Ectodermal cell (in vitro differentiated cells): ENCODE measurements at regions not wholly inside any gene's neighbourhood (a gene's known extent, or its start where the extent isn't known, plus 50 kb on each side); places are given as distances from the start of the nearest gene placed in this dataset.
"Not testable (repeated sequence)": the region's sequence is repeated elsewhere in the genome, so short reads cannot be mapped to it uniquely, and the experiment has no call there.

Source experiments
- H3K27ac ChIP-seq: 2 replicates; pipeline ENCODE4 v1.7.0; 2013; ENCODE audit warnings: mild to moderate bottlenecking, low read depth, low read length; ENCODE audit not compliant: insufficient read depth, poor library complexity, severe bottlenecking
- H3K27me3 ChIP-seq: 2 replicates; pipeline ENCODE4 v1.7.0; 2013; ENCODE audit warnings: mild to moderate bottlenecking, low read length; ENCODE audit not compliant: insufficient read depth, control insufficient read depth, poor library complexity, severe bottlenecking
- H3K36me3 ChIP-seq: one replicate; pipeline ENCODE4 v1.7.0; 2013; ENCODE audit warnings: low read length; ENCODE audit not compliant: control insufficient read depth, insufficient read depth
- H3K4me1 ChIP-seq: one replicate; pipeline ENCODE4 v1.7.0; 2013; ENCODE audit warnings: low read length; ENCODE audit not compliant: control insufficient read depth, insufficient read depth
- H3K4me3 ChIP-seq: 2 replicates; pipeline ENCODE4 v1.7.0; 2013; ENCODE audit warnings: low read depth, low read length, control low read depth; ENCODE audit not compliant: insufficient read depth
- H3K9me3 ChIP-seq: 2 replicates; pipeline ENCODE4 v1.7.0; 2013; ENCODE audit warnings: mild to moderate bottlenecking, low read length, moderate library complexity; ENCODE audit not compliant: control insufficient read depth
- WGBS, 2 experiments: methylation state at CpG; one replicate each; pipeline ENCODE4 v1.1.7; 2013; ENCODE audit warnings: missing lambda C conversion rate in 2 of 2; 5-methylcytosine and 5-hydroxymethylcytosine counted together

DNA sequence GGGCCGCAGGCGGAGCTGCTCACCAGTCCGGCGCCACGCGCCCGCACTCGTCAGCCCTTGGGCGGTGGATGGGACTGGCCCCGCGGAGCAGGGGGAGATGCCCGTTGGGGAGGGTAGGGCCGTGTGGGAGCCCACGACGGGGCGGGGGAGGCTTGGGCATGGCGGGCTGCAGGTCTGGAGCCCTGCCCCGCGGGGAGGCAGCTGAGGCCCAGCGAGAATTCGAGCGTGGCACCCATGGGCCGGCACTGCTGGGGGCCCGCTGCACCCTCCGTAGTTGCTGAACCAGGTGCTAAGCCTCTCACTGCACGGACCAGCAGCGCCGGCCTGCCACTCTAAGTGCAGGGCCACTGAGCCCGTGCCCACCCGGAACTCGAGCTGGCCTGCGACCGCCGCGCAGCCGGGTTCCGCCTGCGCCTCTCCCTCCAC, 182.4 kb upstream of the ERBB4 start:
- Histone ChIP-seq H3K4me1 (peaks cover 5% of the 10 kb centered on the region), H3K9me3 (no peaks in the 10 kb centered on the region), H3K4me3 (no peak overlapping the region), H3K27me3 (no peaks in the 10 kb centered on the region), H3K36me3 (no peaks in the 10 kb centered on the region), H3K27ac (no peak overlapping the region)
- 95 to 96% methylated on average over 38 of the region's 38 CpGs for WGBS, 2 experiments

DNA sequence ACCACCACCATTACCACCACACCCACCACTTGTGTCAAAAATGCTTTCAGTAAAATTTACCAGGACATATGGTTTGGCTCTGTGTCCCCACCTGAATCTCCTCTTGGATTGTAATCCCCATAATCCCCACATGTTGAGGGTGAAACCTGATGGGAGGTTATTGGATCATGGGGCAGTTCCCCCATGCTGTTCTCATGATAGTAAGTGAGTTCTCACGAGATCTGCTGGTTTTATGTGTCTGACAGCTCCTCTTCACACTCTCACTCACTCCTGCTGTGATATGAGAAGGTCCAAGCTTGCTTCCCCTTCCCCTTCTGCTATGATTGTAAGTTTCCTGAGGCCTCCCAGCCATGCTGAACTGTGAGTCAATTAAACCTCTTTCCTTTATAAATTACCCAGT, 176.8 kb upstream of the ERBB4 start:
- H3K4me3 ChIP-seq, H3K4me1 ChIP-seq, H3K27ac ChIP-seq, H3K27me3 ChIP-seq, H3K9me3 ChIP-seq, H3K36me3 ChIP-seq: not testable (repeated sequence)
- 78 to 85% methylated on average over 1 of the region's 1 CpG for WGBS, 2 experiments

DNA sequence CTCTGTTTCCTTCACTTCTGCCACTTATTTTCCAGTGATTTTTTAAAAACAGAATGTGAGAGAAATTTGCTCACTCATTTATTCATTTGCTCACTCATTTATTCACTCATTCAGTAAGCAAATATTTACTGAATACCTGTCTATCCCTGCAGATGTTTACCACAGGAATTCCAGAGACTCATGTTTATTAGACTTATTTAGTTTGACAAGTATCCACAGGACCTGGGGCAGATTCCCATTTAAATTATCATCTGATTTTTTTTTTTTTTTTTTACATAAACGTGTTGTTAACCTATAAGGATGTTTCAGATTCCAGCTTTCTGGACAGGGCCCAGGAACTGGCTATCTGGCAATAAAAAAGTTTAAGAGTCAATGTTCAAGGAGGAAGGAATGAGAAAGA, 175.1 kb upstream of the ERBB4 start:
- Histone ChIP-seq H3K9me3 (no peaks in the 10 kb centered on the region), H3K4me1 (peaks cover 5% of the 10 kb centered on the region), H3K27me3 (no peaks in the 10 kb centered on the region), H3K27ac (no peak overlapping the region), H3K36me3 (no peaks in the 10 kb centered on the region), H3K4me3 (no peak overlapping the region)
- WGBS, 2 experiments, result 100% methylated on average over 1 of the region's 1 CpG

DNA sequence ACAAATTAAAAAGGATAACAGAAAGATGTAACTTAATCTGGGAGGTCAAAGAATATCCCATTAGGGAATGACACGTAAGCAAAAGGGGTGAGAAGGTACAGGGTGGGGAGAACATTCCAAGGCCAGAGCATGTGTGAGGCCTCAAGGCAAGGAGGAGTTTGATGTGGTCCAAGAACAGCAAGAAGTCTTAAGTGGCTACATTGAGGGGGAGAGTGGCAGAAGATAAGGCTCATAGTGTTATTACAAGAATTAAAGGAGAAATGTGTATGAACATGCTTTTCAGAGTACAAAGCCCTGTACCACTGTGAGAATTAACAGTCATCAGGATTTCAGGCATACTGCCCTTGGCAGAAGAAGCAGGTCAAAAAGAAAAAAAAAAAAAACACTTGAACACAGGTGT, 174.4 kb upstream of the ERBB4 start:
- Histone ChIP-seq H3K4me3 (no peak overlapping the region), H3K9me3 (no peaks in the 10 kb centered on the region), H3K27ac (no peak overlapping the region), H3K4me1 (peaks cover 5% of the 10 kb centered on the region), H3K36me3 (no peaks in the 10 kb centered on the region), H3K27me3 (no peaks in the 10 kb centered on the region)
- WGBS, 2 experiments, result 92 to 94% methylated on average over 1 of the region's 1 CpG

DNA sequence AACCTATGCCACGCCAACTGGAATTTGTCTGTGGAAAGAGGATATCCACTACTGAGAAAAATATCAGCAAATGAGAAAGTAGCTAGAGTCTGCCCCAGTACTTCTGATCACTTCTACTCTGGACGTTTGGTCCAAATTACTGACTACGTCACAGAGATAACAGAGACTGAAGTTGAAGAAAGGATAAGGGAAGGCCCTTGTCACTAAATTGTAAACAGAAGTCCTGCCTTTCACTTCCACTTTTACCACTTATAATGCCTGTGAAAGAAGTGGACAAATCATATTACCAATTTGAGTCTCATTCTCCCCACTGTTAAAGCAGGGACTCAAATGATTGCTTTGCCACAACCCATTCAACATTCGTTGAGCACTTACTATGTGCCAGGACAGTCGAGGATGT, 173.9 kb upstream of the ERBB4 start:
- Histone ChIP-seq H3K27ac (no peak overlapping the region), H3K4me3 (no peak overlapping the region), H3K4me1 (peaks cover 5% of the 10 kb centered on the region), H3K27me3 (no peaks in the 10 kb centered on the region), H3K9me3 (no peaks in the 10 kb centered on the region), H3K36me3 (no peaks in the 10 kb centered on the region)
- WGBS, 2 experiments, result 94 to 96% methylated on average over 5 of the region's 5 CpGs

DNA sequence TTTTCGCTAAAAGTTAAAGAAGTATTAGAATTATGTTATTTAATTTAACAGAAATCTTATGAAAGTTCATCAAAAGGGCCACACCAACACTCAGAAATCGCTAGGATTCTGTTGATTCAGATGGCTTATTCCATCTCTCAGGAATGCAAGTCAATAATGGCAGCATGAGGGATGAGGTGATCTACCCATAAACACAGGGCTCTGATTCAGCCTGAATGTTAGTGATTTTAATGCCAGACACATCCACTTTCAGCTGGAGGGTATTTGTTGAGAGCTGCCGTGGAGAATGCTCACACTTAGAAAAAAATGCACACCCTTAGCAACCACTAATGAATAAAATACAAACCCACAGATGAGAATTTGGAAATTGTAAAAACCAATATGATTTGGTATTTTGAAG, 173.3 kb upstream of the ERBB4 start:
- no peaks in the 10 kb centered on the region for H3K27me3 ChIP-seq
- no peak overlapping the region for H3K27ac ChIP-seq
- WGBS, 2 experiments, result 91 to 92% methylated on average over 1 to 3 of the region's 3 CpGs
- peaks cover 5% of the 10 kb centered on the region for H3K4me1 ChIP-seq
- H3K36me3 ChIP-seq, result no peaks in the 10 kb centered on the region
- no peaks in the 10 kb centered on the region for H3K9me3 ChIP-seq
- no peak overlapping the region for H3K4me3 ChIP-seq

DNA sequence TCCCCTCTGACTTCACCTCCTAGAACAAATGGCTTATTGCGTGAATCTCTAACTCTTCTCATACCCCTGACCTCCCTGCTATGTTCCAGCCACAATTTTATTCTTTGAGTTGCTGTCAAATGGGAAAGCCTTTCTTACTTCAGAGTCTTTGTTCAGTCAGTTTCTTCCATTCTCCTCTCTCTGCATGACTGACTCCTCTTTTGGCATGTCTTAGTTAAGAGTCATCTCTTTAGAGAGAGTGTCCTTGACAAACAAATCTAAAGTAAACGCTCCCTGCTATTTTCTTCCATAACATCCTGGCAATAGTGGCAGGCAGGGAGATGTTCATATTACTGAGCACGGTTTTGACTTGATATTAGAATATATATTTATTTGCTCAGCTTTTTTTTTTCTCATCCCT, 170.7 kb upstream of the ERBB4 start:
- H3K36me3 ChIP-seq, result no peaks in the 10 kb centered on the region
- peaks cover 5% of the 10 kb centered on the region for H3K4me1 ChIP-seq
- H3K9me3 ChIP-seq, result no peaks in the 10 kb centered on the region
- H3K4me3 ChIP-seq, result no peak overlapping the region
- H3K27ac ChIP-seq, result peak overlapping the region; percentile 62
- WGBS, 2 experiments, result 77 to 81% methylated on average over 1 to 2 of the region's 3 CpGs
- no peaks in the 10 kb centered on the region for H3K27me3 ChIP-seq

DNA sequence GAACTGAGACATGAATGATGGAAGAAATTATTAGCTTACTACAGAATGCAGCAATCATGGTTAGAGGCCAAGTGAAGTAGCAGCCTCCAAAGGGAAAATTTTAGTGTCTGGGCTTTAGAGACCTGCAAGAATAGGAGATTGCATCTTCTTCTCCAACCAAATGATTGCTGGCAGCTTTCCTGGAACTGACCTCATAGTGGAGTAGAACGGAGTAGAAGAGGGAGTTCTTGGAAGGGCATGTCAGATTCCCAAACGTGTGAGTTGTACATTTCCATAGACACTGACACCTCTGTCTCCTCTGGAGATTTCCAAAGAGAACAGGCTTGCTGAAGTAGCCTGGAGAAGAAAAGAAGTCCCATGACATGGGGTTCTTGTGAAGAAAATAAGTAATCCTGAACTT, 169.8 kb upstream of the ERBB4 start:
- 75 to 98% methylated on average over 2 of the region's 2 CpGs for WGBS, 2 experiments
- Histone ChIP-seq H3K9me3 (no peaks in the 10 kb centered on the region), H3K27ac (no peak overlapping the region), H3K36me3 (no peaks in the 10 kb centered on the region), H3K4me1 (peaks cover 5% of the 10 kb centered on the region), H3K4me3 (no peak overlapping the region), H3K27me3 (no peaks in the 10 kb centered on the region)

DNA sequence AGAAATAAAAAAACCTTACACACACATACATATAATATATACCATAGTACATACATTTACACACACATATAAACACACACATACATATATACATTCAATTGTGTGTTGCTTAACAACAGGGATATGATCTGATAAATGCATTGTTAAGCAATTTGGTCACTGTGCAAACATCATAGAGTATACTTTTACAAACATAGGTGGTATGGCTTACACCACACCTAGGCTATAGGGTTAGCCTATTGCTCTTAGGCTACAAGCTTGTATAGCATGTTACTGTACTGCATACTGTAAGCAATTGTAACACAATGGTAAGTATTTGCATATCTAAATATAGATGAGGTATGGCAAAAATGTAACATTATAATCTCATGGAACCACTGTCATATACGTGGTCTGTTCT, 156.8 kb upstream of the ERBB4 start:
- H3K27me3 ChIP-seq, result no peaks in the 10 kb centered on the region
- no peak overlapping the region for H3K27ac ChIP-seq
- H3K4me1 ChIP-seq, result no peaks in the 10 kb centered on the region
- no CpG with 5 or more reads among the region's 1 CpG for WGBS, 2 experiments
- no peaks in the 10 kb centered on the region for H3K36me3 ChIP-seq
- no peak overlapping the region for H3K4me3 ChIP-seq
- H3K9me3 ChIP-seq, result no peaks in the 10 kb centered on the region

DNA sequence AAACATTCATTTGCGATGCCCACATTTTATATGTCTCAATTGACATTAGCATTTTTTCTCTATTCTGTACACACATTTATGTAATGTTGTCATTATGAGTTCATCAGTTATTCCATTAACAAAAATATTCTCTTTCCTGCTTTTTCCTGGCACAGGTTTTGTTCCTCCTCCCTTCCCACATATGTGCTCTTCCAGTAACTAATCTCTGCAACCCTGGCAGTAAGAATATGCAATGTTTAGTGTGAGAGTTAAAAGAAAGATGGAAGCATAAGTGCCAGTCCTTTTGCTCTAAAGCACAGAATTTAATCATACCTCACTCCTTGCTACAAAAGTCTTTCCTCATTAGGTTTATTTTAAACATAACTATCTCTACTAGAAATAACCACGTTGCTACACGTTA, 155.8 kb upstream of the ERBB4 start:
- Histone ChIP-seq H3K9me3 (no peaks in the 10 kb centered on the region), H3K27ac (no peak overlapping the region), H3K4me3 (no peak overlapping the region), H3K4me1 (no peaks in the 10 kb centered on the region), H3K36me3 (no peaks in the 10 kb centered on the region), H3K27me3 (no peaks in the 10 kb centered on the region)
- WGBS, 2 experiments, result 94% methylated on average over 3 of the region's 3 CpGs

DNA sequence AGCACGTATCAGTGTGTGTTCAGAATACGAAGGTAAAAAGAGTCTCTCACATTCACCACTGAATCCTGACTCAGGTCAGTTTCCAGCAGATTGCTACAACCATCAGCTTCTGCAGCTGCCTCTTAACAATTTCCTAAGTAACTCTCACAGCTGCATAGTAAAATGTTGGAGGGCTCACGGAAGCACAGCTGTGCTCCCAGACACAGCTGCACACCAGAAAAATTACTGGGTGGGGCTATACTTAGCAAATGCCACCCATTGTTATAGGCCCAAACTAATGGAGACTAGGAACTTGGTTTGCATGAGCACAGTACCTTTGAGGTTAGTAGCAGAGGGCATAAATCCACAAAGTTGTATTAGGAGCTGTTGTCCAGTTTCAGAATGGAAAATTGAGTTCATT, 153.9 kb upstream of the ERBB4 start:
- Histone ChIP-seq H3K27ac (no peak overlapping the region), H3K9me3 (no peaks in the 10 kb centered on the region), H3K27me3 (no peaks in the 10 kb centered on the region), H3K4me3 (no peak overlapping the region), H3K36me3 (no peaks in the 10 kb centered on the region), H3K4me1 (no peaks in the 10 kb centered on the region)
- 94 to 95% methylated on average over 3 of the region's 3 CpGs for whole genome bisulfite sequencing, 2 experiments
